GM10266 (cell line): ENCODE measurements at regions not wholly inside any gene's neighbourhood (a gene's known extent, or its start where the extent isn't known, plus 50 kb on each side); places are given as distances from the start of the nearest gene placed in this dataset.

ENCODE experiments used
- DNase-seq: peaks from one replicate; pipeline ENCODE4 v3.0.0; 2012; ENCODE audit errors: extremely low spot score
- TF ChIP-seq, protein P1 (sequence below): IDR thresholded peaks from 2 replicates; pipeline ENCODE4 v1.5.1; 2012; ENCODE audit warnings: mild to moderate bottlenecking, low read depth; ENCODE audit not compliant: control insufficient read depth, insufficient read depth; ENCODE audit errors: missing control alignments

DNA sequence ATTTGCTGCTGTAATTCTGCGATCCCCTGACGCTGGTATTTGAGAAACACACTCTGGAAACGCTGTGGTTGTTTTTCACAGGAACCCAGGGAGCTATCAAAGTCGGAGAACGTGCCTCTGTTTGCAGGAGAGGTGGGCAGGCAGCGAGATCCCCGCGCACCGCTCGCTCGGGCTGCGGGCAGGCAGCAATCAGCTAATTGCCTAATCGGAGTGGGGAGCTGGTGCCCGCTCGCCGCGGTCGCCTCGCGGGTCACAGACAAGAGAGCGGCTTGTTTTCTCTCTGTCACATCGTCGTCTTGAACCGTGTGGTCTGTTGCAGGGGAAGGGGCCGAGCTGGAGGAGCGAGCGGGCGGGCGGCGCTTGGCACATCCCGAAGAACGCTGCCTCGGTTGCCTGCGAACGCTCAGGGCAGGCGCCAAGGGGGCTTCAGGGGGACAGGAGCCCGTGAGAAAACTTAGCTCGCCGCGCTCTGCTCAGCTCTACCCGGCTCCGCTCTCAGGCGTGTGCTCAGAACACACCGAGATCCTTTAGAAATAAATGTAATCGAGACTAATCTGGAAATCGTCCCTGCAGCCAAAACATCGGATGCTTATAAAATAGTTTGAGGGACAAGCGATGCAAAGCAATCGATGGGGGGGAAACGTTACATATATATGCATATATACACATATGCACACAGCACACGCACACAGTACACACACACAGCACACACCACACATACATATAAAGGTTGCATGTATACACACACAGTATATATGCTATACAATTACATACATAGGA is 93.6 kb upstream of the SMYD2 start:
- no peak for DNase-seq
- TF ChIP-seq, protein P1, sequence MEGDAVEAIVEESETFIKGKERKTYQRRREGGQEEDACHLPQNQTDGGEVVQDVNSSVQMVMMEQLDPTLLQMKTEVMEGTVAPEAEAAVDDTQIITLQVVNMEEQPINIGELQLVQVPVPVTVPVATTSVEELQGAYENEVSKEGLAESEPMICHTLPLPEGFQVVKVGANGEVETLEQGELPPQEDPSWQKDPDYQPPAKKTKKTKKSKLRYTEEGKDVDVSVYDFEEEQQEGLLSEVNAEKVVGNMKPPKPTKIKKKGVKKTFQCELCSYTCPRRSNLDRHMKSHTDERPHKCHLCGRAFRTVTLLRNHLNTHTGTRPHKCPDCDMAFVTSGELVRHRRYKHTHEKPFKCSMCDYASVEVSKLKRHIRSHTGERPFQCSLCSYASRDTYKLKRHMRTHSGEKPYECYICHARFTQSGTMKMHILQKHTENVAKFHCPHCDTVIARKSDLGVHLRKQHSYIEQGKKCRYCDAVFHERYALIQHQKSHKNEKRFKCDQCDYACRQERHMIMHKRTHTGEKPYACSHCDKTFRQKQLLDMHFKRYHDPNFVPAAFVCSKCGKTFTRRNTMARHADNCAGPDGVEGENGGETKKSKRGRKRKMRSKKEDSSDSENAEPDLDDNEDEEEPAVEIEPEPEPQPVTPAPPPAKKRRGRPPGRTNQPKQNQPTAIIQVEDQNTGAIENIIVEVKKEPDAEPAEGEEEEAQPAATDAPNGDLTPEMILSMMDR: no peak

DNA sequence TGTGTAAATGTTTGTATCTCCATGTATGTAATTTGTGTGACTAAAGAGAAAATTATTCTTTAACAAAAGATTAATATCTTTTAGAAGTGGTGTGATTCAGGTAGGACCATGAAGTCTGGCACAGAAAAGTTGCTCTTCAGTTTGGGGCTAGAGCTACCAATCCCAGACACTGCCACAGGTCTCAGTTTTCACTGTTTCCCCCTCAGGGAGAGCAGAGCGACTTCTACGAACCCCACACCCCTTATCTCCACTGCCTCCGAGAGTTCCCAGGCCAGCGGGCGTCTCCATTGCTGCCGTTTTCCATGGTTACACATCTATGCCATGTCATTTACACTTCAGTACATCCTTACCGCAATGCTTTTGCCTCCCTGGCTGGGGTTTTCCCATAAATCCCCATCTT is 93.0 kb upstream of the SMYD2 start:
- TF ChIP-seq, protein P1: no peak
- no peak for DNase-seq

DNA sequence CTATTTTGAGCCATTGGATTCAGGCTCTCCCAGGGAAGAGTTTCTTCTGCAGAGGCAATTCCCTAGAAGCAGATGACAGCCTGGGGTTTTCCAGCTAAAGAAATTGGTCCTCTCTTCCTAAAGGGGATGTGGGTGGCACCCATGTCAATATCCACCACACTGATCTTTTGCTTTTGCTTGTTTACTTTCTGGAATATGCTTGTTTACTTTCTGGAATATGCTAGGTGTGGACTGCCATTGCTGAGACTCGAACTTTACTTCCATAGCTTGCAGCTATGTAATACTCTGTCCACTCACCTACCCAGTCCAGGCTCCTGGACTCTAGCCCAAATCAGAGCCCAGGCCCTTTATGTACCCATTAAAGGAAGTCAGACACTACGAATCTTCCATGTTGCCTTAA is 92.1 kb upstream of the SMYD2 start:
- no peak for DNase-seq
- TF ChIP-seq, protein P1: no peak

DNA sequence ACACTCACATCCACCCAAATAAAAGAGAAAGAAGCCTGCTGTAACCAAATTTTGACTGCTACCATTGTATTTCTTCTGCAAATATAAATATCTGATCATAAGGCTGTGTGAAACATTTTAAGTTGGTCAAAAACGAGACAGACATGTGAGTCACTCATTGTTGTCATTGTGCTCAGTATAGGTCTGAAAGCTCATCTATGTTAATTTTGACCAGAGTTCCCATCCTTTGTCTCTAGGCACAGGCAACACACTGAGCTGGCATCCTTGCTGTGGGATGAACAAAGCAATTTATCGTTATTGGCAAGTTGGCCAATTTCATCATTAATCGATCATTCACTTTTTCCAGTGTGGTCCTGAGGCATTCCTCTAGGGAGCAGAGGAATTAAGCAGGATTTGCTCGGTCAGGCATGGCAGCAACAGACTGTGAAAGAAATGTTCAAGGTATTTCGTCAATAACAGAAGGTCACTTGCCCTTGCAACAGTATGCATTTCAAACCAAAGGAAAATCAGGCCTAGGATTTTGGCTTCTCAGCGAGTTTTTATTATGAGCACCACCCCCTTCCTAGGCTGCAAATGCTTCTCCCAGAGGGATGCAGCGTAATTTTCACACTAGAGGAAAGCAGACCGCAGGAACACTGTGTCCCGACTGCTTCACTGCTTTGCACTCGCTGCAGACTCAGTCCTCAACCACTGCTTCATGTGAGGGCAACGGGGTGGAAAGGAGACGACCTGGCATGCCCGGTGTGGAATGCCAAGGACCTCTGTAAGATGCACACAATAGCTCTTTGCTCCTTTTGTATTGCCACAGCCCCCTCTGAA is 87.9 kb upstream of the SMYD2 start:
- TF ChIP-seq, protein P1: no peak
- DNase-seq: no peak

DNA sequence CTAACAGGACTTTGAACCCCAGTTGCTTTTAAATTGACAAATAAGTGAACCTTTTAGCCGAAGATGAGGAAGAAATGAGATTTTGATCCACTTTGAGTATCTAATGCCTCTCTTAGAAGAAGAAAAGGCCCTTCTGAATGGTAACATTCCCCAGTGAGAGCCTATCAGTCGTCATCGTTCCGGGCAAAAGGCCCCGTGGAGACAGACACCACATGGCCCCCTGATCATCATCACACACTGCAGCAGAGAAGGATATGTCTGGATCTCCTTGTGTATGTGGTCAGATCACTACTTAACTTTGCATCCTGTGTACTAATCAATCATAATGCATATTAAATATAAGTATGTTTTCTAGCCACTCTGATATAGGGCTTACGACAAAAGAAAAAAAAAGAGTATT is 87.3 kb upstream of the SMYD2 start:
- TF ChIP-seq, protein P1: no peak
- no peak for DNase-seq

DNA sequence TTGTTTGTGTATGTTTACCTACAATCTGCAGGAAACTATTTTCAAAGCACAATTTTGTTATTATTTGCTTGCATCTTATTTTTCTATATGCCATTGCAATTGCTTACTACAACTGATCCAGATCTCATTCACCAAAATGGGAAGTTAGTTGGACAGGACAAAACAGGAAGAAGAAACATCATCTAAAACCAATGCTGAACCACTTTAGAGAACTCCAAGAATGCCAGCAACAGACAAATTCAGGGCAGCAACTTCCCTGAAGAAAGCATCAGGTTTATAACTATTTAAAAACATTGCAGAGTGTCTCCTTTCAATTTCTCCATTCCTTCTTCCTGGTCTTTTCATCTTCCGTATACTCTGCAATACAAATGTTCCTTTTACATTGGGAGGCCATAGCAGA is 82.4 kb upstream of the SMYD2 start:
- TF ChIP-seq, protein P1: no peak
- DNase-seq: no peak

DNA sequence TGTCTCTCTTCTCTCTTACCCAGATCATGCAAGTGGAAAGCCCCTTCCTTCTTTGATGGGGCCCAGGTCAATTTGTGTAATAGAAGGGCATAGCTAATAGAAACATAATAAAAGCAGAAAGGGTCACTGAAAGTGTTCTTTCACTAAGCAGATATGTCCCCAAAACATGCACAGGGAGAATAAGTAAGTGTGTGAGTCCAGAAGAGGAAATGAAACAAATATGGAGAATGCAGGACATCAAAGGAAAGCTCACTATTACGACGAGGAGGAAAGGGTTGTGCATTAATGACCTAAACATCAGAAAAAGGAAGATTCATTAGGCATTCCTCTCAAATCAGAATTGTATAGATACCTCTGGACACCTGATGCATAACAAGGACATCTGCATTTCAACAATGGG is 81.4 kb upstream of the SMYD2 start:
- TF ChIP-seq, protein P1: no peak
- no peak for DNase-seq
